T47D (cell line): ENCODE measurements at regions not wholly inside any gene's neighbourhood (a gene's known extent, or its start where the extent isn't known, plus 50 kb on each side); places are given as distances from the start of the nearest gene placed in this dataset.

Source experiments
- DNase-seq, 2 experiments: peaks; one replicate each; pipeline versions ENCODE4 v3.0.0 to v3.0.0-alpha.2; 2011 to 2012; ENCODE audit warnings: low read depth in 1 of 2, low spot score in 1 of 2
- JUND ChIP-seq: IDR thresholded peaks from 2 replicates; pipeline ENCODE4 v1.6.1; 2012; ENCODE audit warnings: low read depth
- in situ Hi-C: cut with HindIII; loops from 2 replicates; pipeline ENCODE4 v1.10.0; 2016; ENCODE audit warnings: low sequenced_read_pairs, low pct_unique_long_range_greater_than_20kb

- DNase-seq, result no peak
- TF ChIP-seq JUND, result no peak
- in situ Hi-C loops, result no loop called here
Measured at GRCh38 chrX:87236830-87237440, 280.7 kb upstream of the KLHL4 start.

DNA sequence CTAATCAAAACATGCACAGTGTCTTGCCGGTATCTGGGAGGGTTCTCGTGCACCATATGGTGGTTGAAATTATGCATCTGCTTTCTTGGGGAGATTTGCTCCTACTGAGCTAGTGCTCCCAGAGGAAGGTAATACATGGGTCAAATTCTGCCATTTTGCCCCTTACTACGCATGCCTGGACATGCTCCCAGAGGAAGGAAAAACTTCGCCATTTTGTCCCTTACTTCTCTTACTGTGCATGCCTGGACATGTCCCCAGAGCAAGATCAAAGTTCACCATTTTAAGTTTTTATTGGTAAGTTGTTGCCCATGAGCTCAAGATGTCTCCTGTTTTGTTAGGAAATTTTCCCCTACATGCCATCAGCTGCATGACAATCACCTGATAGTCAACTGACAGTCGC is 252.1 kb upstream of the KLHL4 start:
- no peak for DNase-seq
- in situ Hi-C loops, result no loop called here
- TF ChIP-seq JUND, result no peak

GRCh38 chrX:87272491-87272890 is 245.1 kb upstream of the KLHL4 start:
- no peak for TF ChIP-seq JUND
- in situ Hi-C loops, result no loop called here
- no peak for DNase-seq

DNA sequence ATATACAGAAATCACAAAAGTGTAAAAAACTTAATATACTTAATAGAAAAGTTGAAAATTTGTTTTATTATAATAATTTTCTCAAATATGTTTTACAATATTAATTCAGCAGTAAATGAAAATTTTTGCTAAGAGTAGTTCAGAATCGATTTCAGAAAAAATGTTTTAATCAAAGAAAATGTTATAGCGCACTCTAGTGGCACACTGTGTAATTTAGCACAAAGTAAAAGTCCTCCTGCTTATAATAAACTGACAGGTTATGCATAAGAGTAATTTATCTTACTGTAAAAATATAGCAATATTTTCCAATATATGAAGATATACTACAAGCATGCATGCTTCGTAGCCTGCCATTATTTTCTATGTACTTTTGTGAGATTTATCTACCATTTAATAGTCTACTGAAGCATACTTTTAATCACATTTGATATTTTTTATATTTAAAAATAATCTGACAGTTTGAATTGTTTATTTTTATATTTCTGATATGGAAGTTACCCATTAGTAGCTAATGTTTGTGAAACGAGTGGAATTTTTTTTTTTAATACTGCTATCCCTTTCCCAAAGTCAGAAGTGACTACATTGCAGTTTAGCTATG is 217.9 kb upstream of the KLHL4 start:
- peak in 1 of 2 experiments; percentile 38 for DNase-seq
- in situ Hi-C loops, result no loop called here
- no peak for TF ChIP-seq JUND

DNA sequence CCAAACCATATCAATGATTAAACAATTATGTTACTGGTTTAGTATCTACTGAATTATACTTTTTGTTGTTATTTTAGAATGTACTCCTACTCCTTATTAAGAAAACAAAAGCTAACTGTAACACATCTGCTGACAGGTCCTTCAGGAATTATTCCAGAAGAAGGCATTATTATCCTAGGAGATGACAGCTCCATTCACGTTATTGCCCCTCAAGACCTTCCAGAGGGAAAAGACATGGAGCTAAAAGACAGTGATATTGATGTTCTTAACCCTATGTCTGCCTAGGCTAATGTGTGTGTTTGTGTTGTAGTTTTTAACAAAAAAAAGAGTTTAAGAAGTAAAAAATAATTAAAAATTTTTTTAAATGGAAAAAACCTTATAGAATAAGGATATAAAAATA is 206.8 kb upstream of the KLHL4 start:
- DNase-seq, result no peak
- TF ChIP-seq JUND, result no peak
- in situ Hi-C loops, result no loop called here

DNA sequence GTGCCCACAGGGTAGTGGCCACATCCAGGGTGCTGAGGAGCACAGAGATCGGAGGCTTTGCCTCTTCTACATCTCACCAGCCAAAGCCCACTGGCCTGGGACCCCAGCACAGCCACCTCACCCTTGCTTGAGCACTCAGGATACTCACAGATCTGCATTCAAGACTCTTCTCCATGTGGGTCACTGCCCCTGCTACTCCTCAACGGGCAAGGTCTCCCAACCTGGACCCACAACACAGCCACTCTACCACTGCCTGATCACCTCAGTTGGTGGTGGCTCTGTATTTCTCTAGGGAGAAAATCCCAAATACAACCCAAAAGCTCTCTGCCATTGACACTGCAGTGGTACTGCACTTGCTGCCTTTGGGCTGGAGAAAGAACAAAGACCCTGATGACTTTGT is 190.3 kb upstream of the KLHL4 start:
- no peak for DNase-seq
- in situ Hi-C loops, result no loop called here
- TF ChIP-seq JUND, result no peak

DNA sequence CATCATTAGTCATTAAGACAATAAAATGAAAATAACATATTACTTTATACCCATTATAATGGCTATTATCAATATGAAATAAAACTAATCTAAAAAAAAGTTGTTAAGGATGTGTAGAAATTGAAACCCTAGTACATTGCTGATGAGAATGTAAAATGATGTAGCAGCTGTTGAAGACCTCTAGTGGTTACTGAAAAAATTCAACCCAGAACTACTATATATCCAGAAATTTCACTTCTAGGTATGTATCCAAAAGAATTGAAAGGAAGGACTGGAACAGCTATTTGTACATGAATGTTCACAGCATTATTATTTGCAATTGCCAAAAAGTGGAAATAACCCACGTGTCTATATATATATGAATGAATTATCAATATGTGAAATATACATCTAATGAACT is 180.3 kb upstream of the KLHL4 start:
- TF ChIP-seq JUND, result no peak
- no peak for DNase-seq
- in situ Hi-C loops, result no loop called here

GRCh38 chrX:87338510-87338909 is 179.1 kb upstream of the KLHL4 start:
- DNase-seq, result peak in 1 of 2 experiments; percentile 30
- no peak for TF ChIP-seq JUND
- in situ Hi-C loops, result no loop called here

DNA sequence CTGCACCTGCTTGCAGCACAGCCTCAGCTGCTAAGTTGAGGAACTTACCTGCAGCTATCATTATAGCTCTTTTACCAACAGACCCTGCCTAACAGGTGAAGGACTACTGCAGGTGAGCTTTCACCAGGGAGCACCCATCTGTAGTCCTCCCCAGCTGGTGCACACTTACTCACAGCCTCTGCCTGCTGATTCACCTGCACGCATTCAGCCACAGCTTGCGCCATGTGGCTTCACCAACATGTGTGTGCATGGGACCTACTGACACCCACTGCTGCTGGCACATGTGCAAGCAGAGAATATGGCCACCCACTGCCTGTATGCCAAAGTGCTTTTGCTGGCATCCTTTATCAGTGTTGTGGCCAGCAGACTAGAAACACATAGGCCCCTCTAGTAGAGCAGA is 146.7 kb upstream of the KLHL4 start:
- no peak for TF ChIP-seq JUND
- in situ Hi-C loops, result no loop called here

DNA sequence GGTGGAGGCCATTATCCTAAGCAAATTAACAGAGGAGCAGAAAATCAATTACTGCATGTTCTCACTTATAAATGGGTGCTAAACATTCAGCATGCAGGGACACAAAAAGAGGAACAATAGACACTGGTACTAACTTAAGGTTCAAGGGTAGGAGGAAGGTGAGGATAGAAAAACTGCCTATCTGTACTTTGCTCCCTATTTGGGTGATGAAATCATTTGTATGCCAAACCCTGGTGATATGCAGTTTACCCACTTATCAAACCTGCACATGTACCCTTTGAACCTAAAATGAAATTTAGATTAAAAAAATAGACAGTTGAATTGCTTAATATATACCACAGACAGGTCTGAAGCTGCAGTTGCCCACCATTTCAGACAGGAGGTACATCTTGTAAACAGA is 143.3 kb upstream of the KLHL4 start:
- TF ChIP-seq JUND, result no peak

More for the DNA sequence above, 146.7 kb upstream of the KLHL4 start:
- DNase-seq, result no peak

DNA sequence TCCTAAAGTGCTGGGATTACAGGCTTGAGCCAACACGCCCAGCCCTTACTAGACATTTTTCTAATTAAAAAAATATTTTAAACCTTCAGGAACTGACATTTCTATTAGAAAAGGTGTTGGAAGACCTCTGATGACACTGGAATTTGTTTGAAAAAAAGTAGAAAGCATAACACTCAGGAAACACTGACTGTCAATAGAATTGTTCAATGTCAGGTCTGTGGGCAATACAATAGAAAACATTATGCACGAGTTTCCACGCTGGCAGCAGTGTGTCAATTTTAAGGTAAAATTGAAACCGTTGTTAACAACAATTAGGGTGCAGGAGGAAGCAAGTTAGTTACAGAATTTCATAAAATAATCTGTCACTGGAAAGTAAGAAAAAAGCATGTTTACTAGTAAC is 140.7 kb upstream of the KLHL4 start:
- in situ Hi-C loops, result no loop called here
- TF ChIP-seq JUND, result no peak

More for the DNA sequence above, 143.3 kb upstream of the KLHL4 start:
- in situ Hi-C loops, result no loop called here
- DNase-seq, result no peak

GRCh38 chrX:87388381-87388780 is 129.2 kb upstream of the KLHL4 start:
- no peak for DNase-seq
- in situ Hi-C loops, result no loop called here
- TF ChIP-seq JUND, result no peak

More for the DNA sequence above, 140.7 kb upstream of the KLHL4 start:
- no peak for DNase-seq

DNA sequence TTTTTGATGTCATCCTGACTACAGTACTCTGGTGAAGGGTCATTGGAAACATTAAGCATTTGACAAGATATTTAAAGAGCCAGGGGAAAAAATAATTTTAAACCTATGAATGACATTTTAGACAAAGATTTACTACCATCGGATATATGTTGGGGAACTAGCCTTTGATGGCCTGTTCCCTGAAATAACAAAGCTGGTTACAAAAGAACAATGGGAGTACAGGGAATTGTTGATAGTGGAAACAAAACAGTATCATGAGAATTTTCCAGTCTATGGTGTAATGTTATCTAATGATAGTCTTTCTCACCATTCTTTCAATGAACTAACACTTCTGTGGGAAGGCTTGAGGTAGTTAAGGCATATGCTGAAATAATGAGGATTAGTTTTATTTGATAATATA is 125.9 kb upstream of the KLHL4 start:
- in situ Hi-C loops, result no loop called here
- no peak for DNase-seq
- TF ChIP-seq JUND, result no peak

DNA sequence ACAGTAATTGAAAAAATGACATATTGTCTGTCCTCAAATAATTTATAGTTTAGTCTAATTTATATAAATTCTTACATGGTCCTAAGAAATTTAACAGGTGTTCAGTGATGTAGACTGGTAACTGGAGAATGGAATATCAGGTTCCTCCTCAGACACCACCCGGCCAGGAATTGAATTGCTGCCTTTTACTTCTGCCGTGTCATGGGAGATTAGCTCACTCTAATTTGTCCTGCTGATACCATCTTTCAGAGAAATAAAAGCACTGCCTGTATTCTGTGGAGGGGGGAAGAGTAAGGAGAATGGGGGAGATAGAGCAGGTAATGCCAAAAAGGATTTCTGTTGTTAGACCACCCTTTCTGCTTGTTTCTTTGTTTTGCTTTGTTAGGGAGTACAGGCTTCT is 125.2 kb upstream of the KLHL4 start:
- no peak for DNase-seq
- in situ Hi-C loops, result no loop called here
- no peak for TF ChIP-seq JUND
